ENCODE measurements at regions not wholly inside any gene's neighbourhood (a gene's known extent, or its start where the extent isn't known, plus 50 kb on each side); places are given as distances from the start of the nearest gene placed in this dataset.

DNA sequence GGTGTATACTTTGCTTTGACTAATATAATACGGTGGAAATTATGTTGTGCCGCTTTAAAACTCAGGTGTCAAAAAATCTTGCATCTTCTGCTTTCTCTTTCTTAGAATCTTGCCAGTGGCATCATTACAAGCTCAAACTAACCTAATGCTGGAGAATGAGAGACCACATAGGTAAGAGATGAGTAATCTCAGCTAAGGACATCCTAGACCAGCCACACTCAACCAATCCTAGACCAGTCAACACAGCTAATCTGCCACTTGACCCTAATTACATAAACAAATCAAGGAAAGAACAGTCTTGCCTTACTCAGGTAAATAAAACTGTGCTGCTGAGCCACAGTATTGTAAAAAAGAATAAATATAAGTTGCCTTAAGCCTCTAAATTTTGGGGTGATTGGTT is 1323.9 kb upstream of the SPRY2 start:
- ATAC-seq (ENCODE audit: low read depth) (no peak), DNase-seq (no peak)
- CTCF ChIA-PET, result no interaction called here
- H4K20me1 ChIP-seq (ENCODE audit: control insufficient read depth, insufficient read depth, low read length, poor library complexity, severe bottlenecking), result no peaks in the 10 kb centered on the region
- POLR2A ChIA-PET, result no interaction called here
- Mint-ChIP-seq H3K4me3 (no peak overlapping the region), H3K27me3 (no peaks in the 10 kb centered on the region), H3K9me3 (ENCODE audit: insufficient read depth) (peaks cover 4% of the 10 kb centered on the region), H3K27ac (no peak overlapping the region), H3K4me1 (peaks cover 4% of the 10 kb centered on the region)
- no peak overlapping the region for H2AFZ ChIP-seq (ENCODE audit: insufficient read depth, low read depth, low read length, poor library complexity, severe bottlenecking)
- no peak overlapping the region for H3K4me3 ChIP-seq (ENCODE audit: control extremely low read depth in 1 of 5, extremely low read depth in 1 of 5, insufficient read depth in 1 of 5, low read depth in 2 of 5, low read length in 4 of 5)
- no peaks in the 10 kb centered on the region for H3K9me3 ChIP-seq (ENCODE audit: control extremely low read depth in 1 of 3, control insufficient read depth in 2 of 3, insufficient read depth in 1 of 3, low read length in 2 of 3)
- TF ChIP-seq CTCF (IDR thresholded peaks at IDR 0.05), result no peak
- TF ChIP-seq EZH2 (IDR thresholded peaks at IDR 0.05; ENCODE audit: borderline replicate concordance, insufficient read depth, low read depth, low read length, poor library complexity, severe bottlenecking), result no peak
- no peaks in the 10 kb centered on the region for H3K36me3 ChIP-seq (replicated peaks in 1 of 2; ENCODE audit: control extremely low read depth in 1 of 2, control insufficient read depth in 1 of 2, extremely low read depth in 1 of 2, insufficient read depth in 2 of 2, low read length in 1 of 2)
- H3K27me3 ChIP-seq (replicated peaks in 1 of 4; ENCODE audit: control extremely low read depth in 1 of 4, control insufficient read depth in 3 of 4, insufficient read depth in 4 of 4, low read length in 3 of 4), result no peaks in the 10 kb centered on the region
- intact Hi-C loops (cut with micrococcal nuclease), result no loop called here
- H3K27ac ChIP-seq (ENCODE audit: low read length in 2 of 2), result no peak overlapping the region
- H3K4me1 ChIP-seq (ENCODE audit: control insufficient read depth in 2 of 2, insufficient read depth in 2 of 2, low read length in 2 of 2), result no peaks in the 10 kb centered on the region
- no peaks in the 10 kb centered on the region for H3K79me2 ChIP-seq (ENCODE audit: control insufficient read depth, insufficient read depth, low read length)
- no CpG with 5 or more reads among the region's 2 CpGs for WGBS (ENCODE audit: insufficient coverage)
- H3K9ac ChIP-seq (ENCODE audit: low read length), result no peak overlapping the region
- no peak overlapping the region for H3K4me2 ChIP-seq (replicated peaks; ENCODE audit: low read depth, low read length, poor library complexity, severe bottlenecking)

GRCh38 chr13:81659984-81660383 is 1319.1 kb upstream of the SPRY2 start:
- peaks cover 0 to 9% (median 0%) of the 10 kb centered on the region in 3 donors for H3K9me3 ChIP-seq (ENCODE audit: control extremely low read depth in 1 of 3, control insufficient read depth in 2 of 3, insufficient read depth in 1 of 3, low read length in 2 of 3)
- no peaks in the 10 kb centered on the region for H3K27me3 Mint-ChIP-seq
- no peak for DNase-seq
- no peak overlapping the region for H3K27ac Mint-ChIP-seq
- H3K4me1 ChIP-seq (ENCODE audit: control insufficient read depth in 2 of 2, insufficient read depth in 2 of 2, low read length in 2 of 2), result no peaks in the 10 kb centered on the region
- peaks cover 6% of the 10 kb centered on the region for H3K9me3 Mint-ChIP-seq (ENCODE audit: insufficient read depth)
- no peaks in the 10 kb centered on the region for H3K36me3 ChIP-seq (replicated peaks in 1 of 2; ENCODE audit: control extremely low read depth in 1 of 2, control insufficient read depth in 1 of 2, extremely low read depth in 1 of 2, insufficient read depth in 2 of 2, low read length in 1 of 2)
- WGBS (ENCODE audit: insufficient coverage), result no CpG with 5 or more reads among the region's 1 CpG
- H3K4me3 ChIP-seq (ENCODE audit: control extremely low read depth in 1 of 5, extremely low read depth in 1 of 5, insufficient read depth in 1 of 5, low read depth in 2 of 5, low read length in 4 of 5), result no peak overlapping the region
- no peak overlapping the region for H3K4me3 Mint-ChIP-seq
- TF ChIP-seq CTCF (IDR thresholded peaks at IDR 0.05) (no peak), EZH2 (IDR thresholded peaks at IDR 0.05; ENCODE audit: borderline replicate concordance, insufficient read depth, low read depth, low read length, poor library complexity, severe bottlenecking) (no peak)
- no peaks in the 10 kb centered on the region for H3K4me1 Mint-ChIP-seq
- no peaks in the 10 kb centered on the region for H3K27me3 ChIP-seq (replicated peaks in 1 of 4; ENCODE audit: control extremely low read depth in 1 of 4, control insufficient read depth in 3 of 4, insufficient read depth in 4 of 4, low read length in 3 of 4)
- no peak for ATAC-seq (ENCODE audit: low read depth)
- POLR2A ChIA-PET, result no interaction called here
- H3K4me2 ChIP-seq (replicated peaks; ENCODE audit: low read depth, low read length, poor library complexity, severe bottlenecking), result no peak overlapping the region
- H3K27ac ChIP-seq (ENCODE audit: low read length in 2 of 2), result no peak overlapping the region
- no peak overlapping the region for H2AFZ ChIP-seq (ENCODE audit: insufficient read depth, low read depth, low read length, poor library complexity, severe bottlenecking)
- no peaks in the 10 kb centered on the region for H3K79me2 ChIP-seq (ENCODE audit: control insufficient read depth, insufficient read depth, low read length)
- no peak overlapping the region for H3K9ac ChIP-seq (ENCODE audit: low read length)
- intact Hi-C loops (cut with micrococcal nuclease), result no loop called here
- CTCF ChIA-PET, result no interaction called here
- H4K20me1 ChIP-seq (ENCODE audit: control insufficient read depth, insufficient read depth, low read length, poor library complexity, severe bottlenecking), result no peaks in the 10 kb centered on the region
